HG03025 (cell line): ENCODE measurements at regions not wholly inside any gene's neighbourhood (a gene's known extent, or its start where the extent isn't known, plus 50 kb on each side); places are given as distances from the start of the nearest gene placed in this dataset.
"Not testable (repeated sequence)": the region's sequence is repeated elsewhere in the genome, so short reads cannot be mapped to it uniquely, and the experiment has no call there.

Source experiments
- ATAC-seq: cut with Tn5 transposase; IDR thresholded peaks from one replicate; pipeline ENCODE4 v1.9.1; 2021; ENCODE audit warnings: mild to moderate bottlenecking, moderate library complexity; ENCODE audit not compliant: unreplicated experiment, low FRiP score

DNA sequence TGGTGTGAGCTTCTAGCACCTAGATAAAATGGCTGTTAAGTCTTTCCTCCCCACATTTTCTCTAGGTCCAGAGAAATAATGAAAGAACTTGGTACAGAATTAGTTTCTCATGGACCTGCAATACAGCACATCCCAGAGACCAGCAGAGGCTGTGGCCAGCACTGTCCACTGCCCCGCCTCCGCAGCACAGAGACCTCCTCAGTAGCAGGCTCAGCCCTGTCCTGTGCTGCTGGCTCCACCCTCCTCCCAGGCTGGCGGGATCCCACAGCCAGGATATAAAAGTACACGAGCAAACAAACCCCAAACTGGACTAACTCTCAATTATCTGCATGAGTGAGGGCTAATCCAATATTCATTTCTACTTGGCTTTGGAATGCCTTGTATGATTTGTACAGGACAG lies 401.5 kb downstream of the RPS6KC1 start:
- ATAC-seq: no peak

- ATAC-seq: no peak
Measured at GRCh38 chr1:213457186-213457585, 406.1 kb downstream of the RPS6KC1 start.

- no peak for ATAC-seq
Measured at GRCh38 chr1:213457733-213458132, 406.7 kb downstream of the RPS6KC1 start.

DNA sequence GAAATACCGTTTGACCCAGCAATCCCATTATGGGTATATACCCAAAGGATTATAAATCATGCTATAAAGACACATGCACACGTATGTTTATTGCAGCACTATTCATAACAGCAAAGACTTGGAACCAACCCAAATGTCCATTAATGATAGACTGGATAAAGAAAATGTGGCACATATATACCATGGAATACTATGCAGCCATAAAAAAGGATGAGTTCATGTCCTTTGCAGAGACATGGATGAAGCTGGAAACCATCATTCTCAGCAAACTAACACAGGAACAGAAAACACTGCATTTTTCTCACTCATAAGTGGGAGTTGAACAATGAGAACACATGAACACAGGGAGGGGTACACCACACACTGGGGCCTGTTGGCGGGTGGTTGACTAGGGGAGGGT lies 411.3 kb downstream of the RPS6KC1 start:
- not testable (repeated sequence) for ATAC-seq

GRCh38 chr1:213464786-213465460 lies 413.9 kb downstream of the RPS6KC1 start:
- no peak for ATAC-seq

DNA sequence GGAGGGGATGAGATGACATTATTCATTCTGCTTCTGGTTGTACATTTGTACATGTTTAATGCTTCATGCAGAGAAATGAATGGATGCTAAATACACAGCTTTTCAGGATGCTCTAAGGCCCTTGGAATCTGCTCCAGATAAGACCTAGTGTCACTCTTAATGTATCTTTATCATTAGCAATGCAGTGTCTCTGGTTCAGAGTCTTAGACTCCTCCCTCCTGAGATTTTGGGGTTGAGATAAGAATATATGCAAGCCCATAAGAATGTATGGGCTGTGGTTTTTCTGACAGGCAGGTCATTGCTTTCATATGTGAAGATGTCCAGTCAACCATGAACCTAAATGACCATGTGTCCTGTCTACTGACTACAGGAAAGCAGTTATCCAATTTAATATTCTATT lies 415.5 kb downstream of the RPS6KC1 start:
- ATAC-seq: no peak

GRCh38 chr1:213474054-213474453 lies 423.0 kb downstream of the RPS6KC1 start:
- ATAC-seq: no peak

DNA sequence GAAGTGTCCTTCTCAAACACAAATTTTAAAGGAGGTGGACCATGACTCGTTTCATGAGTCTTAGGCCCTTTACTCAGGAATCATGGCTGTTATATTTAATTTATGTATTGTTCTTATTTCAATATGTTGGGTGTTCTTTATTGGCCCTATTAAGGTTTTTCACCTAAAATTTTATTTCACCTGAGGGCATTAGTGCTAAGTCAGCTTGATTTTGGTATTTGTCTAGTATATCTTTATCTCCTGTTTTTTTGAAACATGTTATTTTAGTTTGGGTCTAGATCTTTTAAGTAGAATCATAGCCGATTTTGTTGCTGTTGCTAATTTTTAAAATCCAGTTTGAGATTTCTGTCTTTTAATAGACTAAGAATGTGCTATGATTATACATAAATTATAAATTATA lies 430.4 kb downstream of the RPS6KC1 start:
- no peak for ATAC-seq

GRCh38 chr1:213484333-213484732 lies 433.3 kb downstream of the RPS6KC1 start:
- no peak for ATAC-seq

DNA sequence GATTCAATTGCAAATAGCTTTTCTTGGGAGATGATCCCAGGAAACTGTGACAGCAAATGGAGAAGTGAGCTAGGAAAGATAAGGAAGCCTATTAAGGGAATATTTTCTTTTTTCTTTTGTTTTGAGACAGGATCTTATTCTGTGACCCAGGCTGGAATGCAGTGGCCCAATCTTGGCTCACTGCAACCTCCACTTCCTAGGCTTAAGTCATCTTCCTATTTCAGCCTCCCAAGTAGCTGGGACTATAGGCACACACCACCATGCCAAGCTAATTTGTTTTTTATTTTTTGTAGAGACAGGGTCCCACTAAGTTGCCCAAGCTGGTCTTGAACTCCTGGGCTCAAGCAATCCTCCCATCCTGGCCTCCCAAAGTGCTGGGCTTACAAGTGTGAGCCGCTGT lies 433.7 kb downstream of the RPS6KC1 start:
- no peak for ATAC-seq

- no peak for ATAC-seq
Measured at GRCh38 chr1:213486488-213486887, 435.4 kb downstream of the RPS6KC1 start.

DNA sequence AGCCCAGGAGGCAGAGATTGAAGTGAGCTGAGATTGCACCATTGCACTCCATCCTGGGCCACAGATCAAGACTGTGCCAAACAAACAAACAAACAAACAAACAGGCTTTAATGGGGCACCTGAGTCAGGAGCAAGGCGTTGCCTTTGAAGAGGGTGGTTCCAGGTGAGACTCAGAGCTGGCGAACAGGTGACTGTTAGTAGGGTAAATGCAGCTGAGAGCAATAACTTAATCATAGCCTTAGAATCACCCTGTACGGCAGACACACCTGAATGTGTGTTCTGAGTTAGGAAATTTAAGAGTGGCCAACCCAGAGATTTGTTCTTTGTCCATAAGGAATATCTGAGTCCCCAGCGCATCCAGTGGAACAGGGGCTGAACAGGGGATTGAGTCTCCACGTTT lies 440.4 kb downstream of the RPS6KC1 start:
- no peak for ATAC-seq

GRCh38 chr1:213492161-213493041 lies 441.4 kb downstream of the RPS6KC1 start:
- no peak for ATAC-seq

GRCh38 chr1:213499444-213499843 lies 448.4 kb downstream of the RPS6KC1 start:
- ATAC-seq: no peak

DNA sequence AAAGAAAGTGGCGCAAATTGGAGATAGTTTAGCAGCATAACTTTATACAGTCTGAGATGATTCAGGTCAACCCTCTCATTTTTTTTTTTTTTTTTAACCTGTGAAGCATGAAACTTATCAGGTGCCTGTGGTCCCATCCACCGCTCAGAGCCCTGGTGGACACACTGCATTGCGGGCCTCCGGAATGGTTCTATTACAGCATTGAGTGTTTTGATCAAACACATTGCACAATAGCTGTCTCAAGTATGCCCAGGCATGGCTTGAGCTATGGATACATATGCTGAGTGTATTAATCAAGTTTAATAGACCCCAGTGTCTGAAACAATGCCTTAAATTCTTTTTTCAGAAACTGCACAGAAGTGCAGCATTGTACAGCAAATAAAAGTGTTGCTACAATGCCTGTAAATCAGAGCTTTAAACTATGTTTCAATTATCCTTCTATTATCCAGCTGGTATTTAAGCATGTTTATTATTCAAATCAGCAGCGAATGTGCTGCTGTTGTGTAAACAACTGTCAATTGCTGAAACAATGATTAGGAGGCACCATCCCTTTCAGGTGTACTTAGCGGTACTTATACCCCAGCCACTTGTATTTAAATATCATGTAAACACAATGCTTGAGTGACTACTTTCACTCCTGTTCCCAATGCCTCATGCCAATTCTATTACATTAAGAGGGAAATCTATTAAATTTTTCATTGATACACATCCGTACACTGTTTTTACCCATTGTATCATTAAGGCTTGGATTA lies 456.6 kb downstream of the RPS6KC1 start:
- no peak for ATAC-seq

DNA sequence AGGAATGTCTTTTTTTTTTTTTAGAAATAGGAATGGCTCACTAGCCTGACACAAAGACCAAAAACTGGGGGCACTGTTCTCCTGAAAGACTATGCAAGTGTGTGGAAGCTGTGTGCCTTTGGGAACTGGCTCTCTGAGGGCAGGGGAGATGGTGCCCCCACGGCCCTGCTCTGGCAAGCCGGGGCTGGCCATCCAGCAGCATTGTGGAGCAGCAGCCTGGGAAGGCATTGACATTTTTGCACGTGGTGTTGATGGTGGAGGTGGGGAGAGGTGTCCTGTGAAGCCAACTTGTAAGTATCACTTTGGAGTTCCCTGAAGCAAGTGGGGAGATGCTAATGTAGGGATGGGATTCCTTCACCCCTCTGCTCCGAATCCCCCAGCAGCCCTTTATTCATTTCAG lies 460.1 kb downstream of the RPS6KC1 start:
- no peak for ATAC-seq

- no peak for ATAC-seq
Measured at GRCh38 chr1:213512316-213512715, 461.3 kb downstream of the RPS6KC1 start.

DNA sequence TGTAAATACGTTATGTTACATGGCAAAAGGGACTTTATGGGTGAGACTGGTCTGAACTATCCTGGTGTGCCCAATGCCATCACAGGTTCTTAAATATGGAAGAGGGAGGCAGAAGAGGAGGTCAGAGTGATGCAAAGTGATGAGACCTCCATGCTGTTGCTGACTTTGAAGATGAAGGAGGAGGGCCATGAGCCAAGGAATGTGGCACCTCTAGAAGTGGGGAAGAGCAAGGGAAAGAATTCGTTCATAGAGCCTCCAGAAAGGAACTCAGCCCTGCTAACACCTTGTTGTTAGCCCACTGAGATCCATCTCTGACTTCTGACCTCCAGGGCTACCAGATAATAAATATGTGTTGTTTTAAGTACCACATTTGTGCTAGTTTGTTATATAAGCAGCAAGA lies 462.0 kb downstream of the RPS6KC1 start:
- no peak for ATAC-seq

GRCh38 chr1:213514408-213515179 lies 463.6 kb downstream of the RPS6KC1 start:
- not testable (repeated sequence) for ATAC-seq

DNA sequence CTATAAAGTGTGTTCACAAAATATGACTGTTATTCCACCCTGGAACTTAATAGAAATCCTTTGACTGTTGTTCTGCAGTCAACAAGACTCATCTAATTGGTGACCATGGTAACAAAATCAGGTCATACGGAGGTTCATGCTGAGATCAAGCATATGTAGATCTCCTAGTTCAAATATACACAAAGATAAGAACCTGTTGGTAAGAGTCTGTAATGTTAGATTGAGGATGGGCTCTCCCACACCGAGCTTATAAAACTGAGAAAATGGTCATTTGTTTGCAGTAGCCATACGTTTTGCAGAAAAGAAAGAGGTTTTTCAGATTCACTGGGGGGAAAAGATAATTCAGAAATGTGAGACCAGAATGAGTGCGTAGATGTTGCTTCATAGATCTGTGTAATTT lies 468.1 kb downstream of the RPS6KC1 start:
- ATAC-seq: no peak
